HG02623 (cell line): ENCODE measurements at regions not wholly inside any gene's neighbourhood (a gene's known extent, or its start where the extent isn't known, plus 50 kb on each side); places are given as distances from the start of the nearest gene placed in this dataset.

Source experiments
- ATAC-seq: cut with Tn5 transposase; IDR thresholded peaks from one replicate; pipeline ENCODE4 v1.9.1; 2021; ENCODE audit warnings: moderate library complexity; ENCODE audit not compliant: unreplicated experiment

- ATAC-seq = no peak
Measured at GRCh38 chr20:40329321-40329720, 359.7 kb downstream of the MAFB start.

GRCh38 chr20:40326784-40327183, 362.3 kb downstream of the MAFB start:
- no peak for ATAC-seq

- no peak for ATAC-seq
Measured at GRCh38 chr20:40325006-40325568, 363.9 kb downstream of the MAFB start.

GRCh38 chr20:40323361-40323794, 365.7 kb downstream of the MAFB start:
- no peak for ATAC-seq

- no peak for ATAC-seq
Measured at GRCh38 chr20:40322941-40323340, 366.1 kb downstream of the MAFB start.

- ATAC-seq = no peak
Measured at GRCh38 chr20:40320517-40321011, 368.5 kb downstream of the MAFB start.

GRCh38 chr20:40319741-40320516, 369.1 kb downstream of the MAFB start:
- ATAC-seq = no peak

- no peak for ATAC-seq
Measured at GRCh38 chr20:40319056-40319455, 370.0 kb downstream of the MAFB start.

GRCh38 chr20:40317156-40317790, 371.8 kb downstream of the MAFB start:
- ATAC-seq = no peak

- ATAC-seq = no peak
Measured at GRCh38 chr20:40314278-40314677, 374.8 kb downstream of the MAFB start.

- no peak for ATAC-seq
Measured at GRCh38 chr20:40313730-40314129, 375.3 kb downstream of the MAFB start.

- ATAC-seq = no peak
Measured at GRCh38 chr20:40309731-40310130, 379.3 kb downstream of the MAFB start.

GRCh38 chr20:40307997-40308396, 381.0 kb downstream of the MAFB start:
- no peak for ATAC-seq

GRCh38 chr20:40307268-40307667, 381.8 kb downstream of the MAFB start:
- ATAC-seq = no peak

GRCh38 chr20:40305303-40305702, 383.7 kb downstream of the MAFB start:
- no peak for ATAC-seq

- ATAC-seq = no peak
Measured at GRCh38 chr20:40304119-40304613, 384.9 kb downstream of the MAFB start.

- no peak for ATAC-seq
Measured at GRCh38 chr20:40294747-40295146, 394.3 kb downstream of the MAFB start.

GRCh38 chr20:40294175-40294574, 394.9 kb downstream of the MAFB start:
- no peak for ATAC-seq

- no peak for ATAC-seq
Measured at GRCh38 chr20:40293740-40294139, 395.3 kb downstream of the MAFB start.

GRCh38 chr20:40291493-40292135, 397.4 kb downstream of the MAFB start:
- ATAC-seq = no peak

- no peak for ATAC-seq
Measured at GRCh38 chr20:40287683-40288082, 401.4 kb downstream of the MAFB start.
